Neural crest cell (in vitro differentiated cells): ENCODE measurements at regions not wholly inside any gene's neighbourhood (a gene's known extent, or its start where the extent isn't known, plus 50 kb on each side); places are given as distances from the start of the nearest gene placed in this dataset.
"Not testable (repeated sequence)": the region's sequence is repeated elsewhere in the genome, so short reads cannot be mapped to it uniquely, and the experiment has no call there.

ENCODE experiments used
- DNase-seq: peaks from one replicate; pipeline ENCODE4 v3.0.0; 2021; ENCODE audit warnings: low read depth, mixed read lengths, low spot score
- H3K27ac Mint-ChIP-seq: one replicate; pipeline ENCODE4 v1.8.0; 2021; ENCODE audit warnings: mild to moderate bottlenecking, mixed read lengths; ENCODE audit not compliant: unreplicated experiment
- H3K27me3 Mint-ChIP-seq: 2 replicates; pipeline ENCODE4 v1.8.0; 2021; ENCODE audit warnings: low read depth, mild to moderate bottlenecking, mixed read lengths
- H3K36me3 Mint-ChIP-seq: 2 replicates; pipeline ENCODE4 v1.8.0; 2021; ENCODE audit warnings: low read depth, mild to moderate bottlenecking, mixed read lengths
- H3K4me1 Mint-ChIP-seq: 2 replicates; pipeline ENCODE4 v1.8.0; 2021; ENCODE audit warnings: mixed read lengths
- H3K4me3 Mint-ChIP-seq: one replicate; pipeline ENCODE4 v1.8.0; 2021; ENCODE audit warnings: mild to moderate bottlenecking, mixed read lengths
- H3K9me3 Mint-ChIP-seq: 2 replicates; pipeline ENCODE4 v1.8.0; 2021; ENCODE audit warnings: mixed read lengths
- CTCF ChIP-seq: fragments of 200-600 bp; sonication (generic); conservative IDR thresholded peaks from 2 replicates; pipeline ENCODE4 v1.5.0; 2021; ENCODE audit warnings: antibody characterized with exemption, mild to moderate bottlenecking

GRCh38 chr10:65793738-65794425, 1132.0 kb upstream of the LRRTM3 start:
- H3K36me3 Mint-ChIP-seq = no peaks in the 10 kb centered on the region
- no peak for TF ChIP-seq CTCF
- no peaks in the 10 kb centered on the region for H3K9me3 Mint-ChIP-seq
- H3K4me1 Mint-ChIP-seq = no peaks in the 10 kb centered on the region
- H3K27me3 Mint-ChIP-seq = no peaks in the 10 kb centered on the region
- H3K27ac Mint-ChIP-seq = no peak overlapping the region
- no peak overlapping the region for H3K4me3 Mint-ChIP-seq
- no peak for DNase-seq

- not testable (repeated sequence) for H3K36me3 Mint-ChIP-seq, DNase-seq, H3K27ac Mint-ChIP-seq, H3K4me3 Mint-ChIP-seq, H3K4me1 Mint-ChIP-seq, H3K27me3 Mint-ChIP-seq, H3K9me3 Mint-ChIP-seq
Measured at GRCh38 chr10:65794861-65795260, 1131.0 kb upstream of the LRRTM3 start.

GRCh38 chr10:65796472-65796871, 1129.4 kb upstream of the LRRTM3 start:
- H3K27ac Mint-ChIP-seq = no peak overlapping the region
- no peaks in the 10 kb centered on the region for H3K4me1 Mint-ChIP-seq
- H3K36me3 Mint-ChIP-seq = no peaks in the 10 kb centered on the region
- no peaks in the 10 kb centered on the region for H3K9me3 Mint-ChIP-seq
- no peaks in the 10 kb centered on the region for H3K27me3 Mint-ChIP-seq
- no peak for DNase-seq
- no peak for TF ChIP-seq CTCF
- no peak overlapping the region for H3K4me3 Mint-ChIP-seq

GRCh38 chr10:65798133-65798532, 1127.7 kb upstream of the LRRTM3 start:
- Mint-ChIP-seq H3K36me3 (no peaks in the 10 kb centered on the region), H3K4me1 (no peaks in the 10 kb centered on the region), H3K27ac (no peak overlapping the region), H3K4me3 (no peak overlapping the region), H3K27me3 (no peaks in the 10 kb centered on the region), H3K9me3 (no peaks in the 10 kb centered on the region)
- no peak for DNase-seq
- TF ChIP-seq CTCF = no peak

- peaks cover 3% of the 10 kb centered on the region for H3K9me3 Mint-ChIP-seq
- H3K27ac Mint-ChIP-seq = no peak overlapping the region
- no peaks in the 10 kb centered on the region for H3K36me3 Mint-ChIP-seq
- no peaks in the 10 kb centered on the region for H3K27me3 Mint-ChIP-seq
- no peak overlapping the region for H3K4me3 Mint-ChIP-seq
- no peak for TF ChIP-seq CTCF
- no peak for DNase-seq
- no peaks in the 10 kb centered on the region for H3K4me1 Mint-ChIP-seq
Measured at GRCh38 chr10:65802391-65802790, 1123.4 kb upstream of the LRRTM3 start.

- TF ChIP-seq CTCF = no peak
- Mint-ChIP-seq H3K9me3 (peaks cover 3% of the 10 kb centered on the region), H3K4me1 (no peaks in the 10 kb centered on the region), H3K4me3 (no peak overlapping the region), H3K27ac (no peak overlapping the region), H3K36me3 (no peaks in the 10 kb centered on the region), H3K27me3 (no peaks in the 10 kb centered on the region)
- no peak for DNase-seq
Measured at GRCh38 chr10:65805511-65805910, 1120.3 kb upstream of the LRRTM3 start.
